22Rv1 (cell line): ENCODE measurements at regions not wholly inside any gene's neighbourhood (a gene's known extent, or its start where the extent isn't known, plus 50 kb on each side); places are given as distances from the start of the nearest gene placed in this dataset.
A peak's percentile ranks its signal among the peaks of the same experiment; 100 is the strongest.

Experiments used
- H3K27ac ChIP-seq: fragments of 450-650 bp; 2 replicates; pipeline ENCODE4 v1.5.1; 2017
- CTCF ChIP-seq: fragments of 450-650 bp; IDR thresholded peaks from 2 replicates; pipeline ENCODE4 v1.5.1; 2017; ENCODE audit warnings: mild to moderate bottlenecking
- ZFX ChIP-seq: fragments of 450-650 bp; IDR thresholded peaks from 2 replicates; pipeline ENCODE4 v1.6.1; 2017; ENCODE audit warnings: antibody characterized with exemption, borderline replicate concordance

- no peak overlapping the region for H3K27ac ChIP-seq
- TF ChIP-seq ZFX = no peak
- TF ChIP-seq CTCF = no peak
Observed at GRCh38 chr16:80377096-80377956, 163.5 kb upstream of the DYNLRB2 start.

GRCh38 chr16:80375973-80376372 is 164.8 kb upstream of the DYNLRB2 start:
- H3K27ac ChIP-seq = no peak overlapping the region
- TF ChIP-seq ZFX (no peak), CTCF (no peak)

GRCh38 chr16:80375513-80375912 is 165.3 kb upstream of the DYNLRB2 start:
- no peak for TF ChIP-seq CTCF
- no peak for TF ChIP-seq ZFX
- H3K27ac ChIP-seq = no peak overlapping the region

GRCh38 chr16:80372341-80372740 is 168.5 kb upstream of the DYNLRB2 start:
- no peak for TF ChIP-seq ZFX
- no peak for TF ChIP-seq CTCF
- H3K27ac ChIP-seq = no peak overlapping the region

- H3K27ac ChIP-seq = no peak overlapping the region
- TF ChIP-seq CTCF = 0 out of 2 replicates have a peak, but pooled peaks have one; percentile 14
- TF ChIP-seq ZFX = no peak
Observed at GRCh38 chr16:80369138-80369958, 171.4 kb upstream of the DYNLRB2 start.

- TF ChIP-seq ZFX (no peak), CTCF (no peak)
- no peak overlapping the region for H3K27ac ChIP-seq
Observed at GRCh38 chr16:80367037-80367658, 173.6 kb upstream of the DYNLRB2 start.

GRCh38 chr16:80366023-80366422 is 174.8 kb upstream of the DYNLRB2 start:
- TF ChIP-seq ZFX (no peak), CTCF (no peak)
- H3K27ac ChIP-seq = no peak overlapping the region
